ENCODE measurements at regions not wholly inside any gene's neighbourhood (a gene's known extent, or its start where the extent isn't known, plus 50 kb on each side); places are given as distances from the start of the nearest gene placed in this dataset.
"Not testable (repeated sequence)": the region's sequence is repeated elsewhere in the genome, so short reads cannot be mapped to it uniquely, and the experiment has no call there.

DNA sequence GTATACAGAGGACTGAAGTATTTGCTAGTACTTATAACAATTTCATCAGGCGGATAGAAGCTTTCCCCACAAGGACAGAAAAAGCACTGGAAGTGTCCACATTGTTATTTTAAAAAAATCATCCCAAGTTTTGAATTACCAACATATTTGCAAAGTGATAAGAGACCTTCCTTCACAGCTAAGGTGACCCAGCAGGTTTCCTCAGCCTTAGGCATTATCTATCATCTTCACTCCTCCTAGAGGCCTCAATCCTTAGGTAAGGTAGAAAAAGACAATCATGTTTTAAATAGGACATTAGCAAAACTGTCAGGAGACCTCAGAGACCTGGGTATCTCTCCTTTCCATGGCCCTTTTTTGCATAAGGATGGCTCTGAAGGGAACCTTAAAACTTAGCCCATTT lies 72.5 kb upstream of the CHD6 start:
- Mint-ChIP-seq H3K27me3 (peaks cover 14 to 33% of the 10 kb centered on the region in 2 donors), H3K27ac (no peak overlapping the region), H3K36me3 (peaks cover 0 to 9% (median 7%) of the 10 kb centered on the region in 3 donors), H3K4me3 (no peak overlapping the region), H3K4me1 (peaks cover 13 to 20% (median 16%) of the 10 kb centered on the region in 3 donors), H3K9me3 (no peaks in the 10 kb centered on the region)
- CTCF ChIA-PET = no interaction called here
- no peak for DNase-seq
- Histone ChIP-seq H3K4me3 (ENCODE audit: low read length) (no peak overlapping the region), H3K27ac (ENCODE audit: low read depth, low read length) (no peak overlapping the region), H3K4me1 (ENCODE audit: insufficient read depth, low read length) (peaks cover 4% of the 10 kb centered on the region), H3K27me3 (ENCODE audit: insufficient read depth, low read length, poor library complexity, severe bottlenecking) (no peaks in the 10 kb centered on the region), H3K9me3 (ENCODE audit: low read length) (no peaks in the 10 kb centered on the region), H3K36me3 (ENCODE audit: insufficient read depth, low read length) (no peaks in the 10 kb centered on the region)
- POLR2A ChIA-PET = no interaction called here

GRCh38 chr20:41686961-41687360 lies 68.8 kb upstream of the CHD6 start:
- Histone ChIP-seq H3K27me3 (ENCODE audit: insufficient read depth, low read length, poor library complexity, severe bottlenecking) (no peaks in the 10 kb centered on the region), H3K27ac (ENCODE audit: low read depth, low read length) (no peak overlapping the region), H3K9me3 (ENCODE audit: low read length) (no peaks in the 10 kb centered on the region), H3K4me1 (ENCODE audit: insufficient read depth, low read length) (no peaks in the 10 kb centered on the region), H3K36me3 (ENCODE audit: insufficient read depth, low read length) (no peaks in the 10 kb centered on the region), H3K4me3 (ENCODE audit: low read length) (no peak overlapping the region)
- DNase-seq = no peak
- Mint-ChIP-seq H3K9me3 (no peaks in the 10 kb centered on the region), H3K4me3 (no peak overlapping the region), H3K27me3 (peaks cover 21 to 40% of the 10 kb centered on the region in 2 donors), H3K4me1 (peaks cover 0 to under 1% (median 0%) of the 10 kb centered on the region in 3 donors), H3K36me3 (peaks cover 0 to 7% (median 0%) of the 10 kb centered on the region in 3 donors), H3K27ac (no peak overlapping the region)
- ChIA-PET POLR2A (no interaction called here), CTCF (interaction anchor here (1.6 to 1.7 kb wide), 2 partner anchors 10 to 11 kb away, joined by 4 read pairs; no protein-coding TSS in a partner anchor)

GRCh38 chr20:41685145-41685544 lies 67.0 kb upstream of the CHD6 start:
- H3K4me1 ChIP-seq (ENCODE audit: insufficient read depth, low read length); H3K27ac ChIP-seq (ENCODE audit: low read depth, low read length); H3K4me3 Mint-ChIP-seq; H3K36me3 ChIP-seq (ENCODE audit: insufficient read depth, low read length); H3K4me3 ChIP-seq (ENCODE audit: low read length); CTCF ChIA-PET; H3K9me3 Mint-ChIP-seq; POLR2A ChIA-PET; H3K27ac Mint-ChIP-seq; DNase-seq; H3K36me3 Mint-ChIP-seq; H3K4me1 Mint-ChIP-seq; H3K27me3 ChIP-seq (ENCODE audit: insufficient read depth, low read length, poor library complexity, severe bottlenecking); H3K9me3 ChIP-seq (ENCODE audit: low read length): not testable (repeated sequence)
- H3K27me3 Mint-ChIP-seq = peaks cover 21 to 44% of the 10 kb centered on the region in 2 donors

- H3K27me3 Mint-ChIP-seq = peaks cover 3 to 23% of the 10 kb centered on the region in 2 donors
- Histone ChIP-seq H3K9me3 (ENCODE audit: low read length) (no peaks in the 10 kb centered on the region), H3K36me3 (ENCODE audit: insufficient read depth, low read length) (no peaks in the 10 kb centered on the region), H3K4me1 (ENCODE audit: insufficient read depth, low read length) (no peaks in the 10 kb centered on the region), H3K4me3 (ENCODE audit: low read length) (no peak overlapping the region), H3K27me3 (ENCODE audit: insufficient read depth, low read length, poor library complexity, severe bottlenecking) (no peaks in the 10 kb centered on the region), H3K27ac (ENCODE audit: low read depth, low read length) (no peak overlapping the region)
- CTCF ChIA-PET = no interaction called here
- no peak overlapping the region for H3K27ac Mint-ChIP-seq
- POLR2A ChIA-PET = no interaction called here
- H3K9me3 Mint-ChIP-seq = peaks cover 0 to 4% (median 0%) of the 10 kb centered on the region in 5 donors
- no peaks in the 10 kb centered on the region for H3K4me1 Mint-ChIP-seq
- no peak for DNase-seq
- no peak overlapping the region for H3K4me3 Mint-ChIP-seq
- no peaks in the 10 kb centered on the region for H3K36me3 Mint-ChIP-seq
These were observed 60.6 kb upstream of the CHD6 start for GRCh38 chr20:41678799-41679198.

DNA sequence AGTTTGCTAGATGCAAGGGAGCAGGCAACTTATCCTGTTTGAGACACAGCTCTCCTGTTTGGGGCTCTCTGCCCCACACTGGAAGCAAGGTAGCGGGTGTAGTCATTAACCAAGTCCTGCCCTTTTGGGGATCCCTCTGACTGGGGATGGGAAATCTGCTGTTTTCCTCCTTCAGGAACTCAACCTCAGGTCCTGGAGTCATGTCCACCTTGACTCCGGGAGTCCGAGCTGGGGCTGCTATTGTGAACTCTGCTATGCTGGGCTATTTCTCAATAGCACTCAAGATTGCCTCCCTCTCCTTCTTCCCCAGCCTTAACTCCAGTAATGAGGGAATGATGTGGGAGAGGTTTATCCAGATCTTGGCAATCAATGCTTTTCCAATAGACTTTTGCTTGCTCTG lies 54.1 kb upstream of the CHD6 start:
- POLR2A ChIA-PET = no interaction called here
- Histone ChIP-seq H3K9me3 (ENCODE audit: low read length) (no peaks in the 10 kb centered on the region), H3K36me3 (ENCODE audit: insufficient read depth, low read length) (no peaks in the 10 kb centered on the region), H3K4me3 (ENCODE audit: low read length) (no peak overlapping the region), H3K27me3 (ENCODE audit: insufficient read depth, low read length, poor library complexity, severe bottlenecking) (peaks cover 9% of the 10 kb centered on the region), H3K4me1 (ENCODE audit: insufficient read depth, low read length) (no peaks in the 10 kb centered on the region), H3K27ac (ENCODE audit: low read depth, low read length) (no peak overlapping the region)
- Mint-ChIP-seq H3K36me3 (peaks cover 0 to 4% (median 0%) of the 10 kb centered on the region in 3 donors), H3K4me3 (no peak overlapping the region), H3K9me3 (no peaks in the 10 kb centered on the region), H3K4me1 (no peaks in the 10 kb centered on the region), H3K27ac (no peak overlapping the region), H3K27me3 (peaks cover 12 to 64% of the 10 kb centered on the region in 2 donors)
- no peak for DNase-seq
- CTCF ChIA-PET = no interaction called here

DNA sequence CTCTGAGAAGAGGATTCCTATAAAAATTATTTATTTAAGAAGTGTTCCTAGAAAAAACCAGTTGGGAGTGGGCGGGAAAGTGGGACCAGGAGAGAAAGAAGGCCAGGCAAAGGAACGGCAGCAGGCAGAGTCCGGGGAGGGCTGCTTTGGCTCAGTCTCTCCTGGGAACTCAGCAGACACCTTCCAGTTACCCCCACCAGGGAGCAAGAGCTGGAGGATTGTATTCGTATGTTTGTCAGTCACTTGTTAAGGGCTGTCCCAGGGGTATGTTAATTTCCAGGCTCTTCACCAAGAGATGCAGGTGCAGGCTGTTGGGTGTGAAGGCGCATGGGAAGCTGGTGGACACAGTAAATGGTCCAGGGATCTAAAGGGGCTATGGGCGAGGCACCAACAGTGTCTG lies 53.0 kb upstream of the CHD6 start:
- Mint-ChIP-seq H3K9me3 (peaks cover 0 to 6% (median 0%) of the 10 kb centered on the region in 5 donors), H3K27ac (no peak overlapping the region), H3K36me3 (peaks cover 0 to 4% (median 0%) of the 10 kb centered on the region in 3 donors), H3K4me3 (no peak overlapping the region), H3K27me3 (peaks cover 14 to 63% of the 10 kb centered on the region in 2 donors), H3K4me1 (no peaks in the 10 kb centered on the region)
- no peaks in the 10 kb centered on the region for H3K9me3 ChIP-seq (ENCODE audit: low read length)
- no peak for DNase-seq
- H3K4me3 ChIP-seq (ENCODE audit: low read length) = no peak overlapping the region
- POLR2A ChIA-PET = no interaction called here
- no peaks in the 10 kb centered on the region for H3K4me1 ChIP-seq (ENCODE audit: insufficient read depth, low read length)
- H3K27ac ChIP-seq (ENCODE audit: low read depth, low read length) = no peak overlapping the region
- CTCF ChIA-PET = no interaction called here
- no peaks in the 10 kb centered on the region for H3K36me3 ChIP-seq (ENCODE audit: insufficient read depth, low read length)
- peaks cover 9% of the 10 kb centered on the region for H3K27me3 ChIP-seq (ENCODE audit: insufficient read depth, low read length, poor library complexity, severe bottlenecking)

DNA sequence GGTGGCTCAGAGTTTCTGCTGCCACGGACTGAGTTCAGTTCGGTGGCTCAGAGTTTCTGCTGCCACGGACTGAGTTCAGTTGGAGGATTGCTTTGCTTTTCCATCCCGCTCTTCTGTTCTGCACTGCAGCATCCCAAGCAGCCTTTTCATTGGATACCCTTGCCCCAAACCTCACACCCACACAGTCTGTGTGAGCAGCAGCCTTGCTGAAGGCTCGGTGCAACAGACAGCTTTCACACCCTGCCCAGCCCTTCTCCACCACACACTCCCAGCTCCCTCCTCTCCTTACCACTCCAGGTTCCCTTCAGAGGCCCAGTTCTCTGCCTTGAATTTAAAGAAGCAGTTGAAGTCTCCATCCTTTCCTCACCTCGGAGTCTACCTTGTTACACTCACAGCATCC lies 52.5 kb upstream of the CHD6 start:
- ChIA-PET POLR2A (no interaction called here), CTCF (no interaction called here)

DNA sequence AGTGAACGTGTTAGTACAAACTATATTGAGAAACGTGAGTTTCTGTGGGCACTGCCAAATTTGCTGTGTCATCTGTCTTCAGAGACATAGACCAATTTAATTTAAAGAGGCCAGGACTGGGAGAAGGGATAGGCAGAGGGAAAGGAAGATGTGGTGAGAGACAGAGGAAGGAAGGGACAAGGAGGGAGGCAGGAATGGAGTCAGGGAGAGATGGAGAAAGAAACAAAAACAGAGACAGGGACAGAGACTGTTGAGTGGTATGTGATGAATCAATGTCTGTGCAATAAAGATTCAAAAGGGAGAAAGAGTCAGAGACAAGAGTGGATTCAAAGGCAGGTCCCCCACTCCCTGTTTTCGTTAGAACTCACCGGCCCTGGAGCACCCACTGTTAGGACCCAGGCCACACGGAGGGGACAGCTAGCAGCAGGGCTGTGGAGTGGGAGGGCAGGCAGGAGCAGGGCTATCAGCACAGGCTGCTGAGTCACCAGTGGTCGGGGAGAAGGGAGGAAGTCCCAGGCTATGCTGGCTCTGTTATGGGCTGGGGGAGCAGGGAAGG lies 51.6 kb upstream of the CHD6 start:
- Histone ChIP-seq H3K36me3 (ENCODE audit: insufficient read depth, low read length) (no peaks in the 10 kb centered on the region), H3K27me3 (ENCODE audit: insufficient read depth, low read length, poor library complexity, severe bottlenecking) (peaks cover 9% of the 10 kb centered on the region), H3K9me3 (ENCODE audit: low read length) (no peaks in the 10 kb centered on the region), H3K27ac (ENCODE audit: low read depth, low read length) (no peak overlapping the region), H3K4me3 (ENCODE audit: low read length) (no peak overlapping the region), H3K4me1 (ENCODE audit: insufficient read depth, low read length) (no peaks in the 10 kb centered on the region)
- Mint-ChIP-seq H3K4me3 (no peak overlapping the region), H3K9me3 (peaks cover 0 to 6% (median 0%) of the 10 kb centered on the region in 5 donors), H3K36me3 (peaks cover 0 to 4% (median 0%) of the 10 kb centered on the region in 3 donors), H3K4me1 (no peaks in the 10 kb centered on the region), H3K27me3 (peaks cover 12 to 61% of the 10 kb centered on the region in 2 donors), H3K27ac (no peak overlapping the region)
- POLR2A ChIA-PET = no interaction called here
- CTCF ChIA-PET = no interaction called here
- no peak for DNase-seq

More for the DNA sequence above, 52.5 kb upstream of the CHD6 start:
- H3K27me3 ChIP-seq (ENCODE audit: insufficient read depth, low read length, poor library complexity, severe bottlenecking) = peaks cover 9% of the 10 kb centered on the region
- peaks cover 0 to 6% (median 0%) of the 10 kb centered on the region in 5 donors for H3K9me3 Mint-ChIP-seq
- H3K4me3 ChIP-seq (ENCODE audit: low read length) = no peak overlapping the region
- H3K27me3 Mint-ChIP-seq = peaks cover 14 to 60% of the 10 kb centered on the region in 2 donors
- no peaks in the 10 kb centered on the region for H3K4me1 Mint-ChIP-seq
- no peak overlapping the region for H3K4me3 Mint-ChIP-seq
- no peaks in the 10 kb centered on the region for H3K4me1 ChIP-seq (ENCODE audit: insufficient read depth, low read length)
- H3K36me3 Mint-ChIP-seq = peaks cover 0 to 4% (median 0%) of the 10 kb centered on the region in 3 donors
- no peaks in the 10 kb centered on the region for H3K36me3 ChIP-seq (ENCODE audit: insufficient read depth, low read length)
- no peaks in the 10 kb centered on the region for H3K9me3 ChIP-seq (ENCODE audit: low read length)
- H3K27ac Mint-ChIP-seq = no peak overlapping the region
- H3K27ac ChIP-seq (ENCODE audit: low read depth, low read length) = no peak overlapping the region
- no peak for DNase-seq

Measured in CD8-positive, alpha-beta memory T cell (primary cell).